Panc1 (cell line): ENCODE measurements at regions not wholly inside any gene's neighbourhood (a gene's known extent, or its start where the extent isn't known, plus 50 kb on each side); places are given as distances from the start of the nearest gene placed in this dataset.

Experiments
- CTCF ChIP-seq: fragments of 450-650 bp; IDR thresholded peaks from 2 replicates; pipeline ENCODE4 v1.5.1; 2017; ENCODE audit warnings: mild to moderate bottlenecking
- POLR2AphosphoS5 ChIP-seq: IDR thresholded peaks from 2 replicates; pipeline ENCODE4 v1.6.1; 2012; ENCODE audit warnings: mild to moderate bottlenecking, low read depth, low read length, moderate library complexity
- TCF7L2 ChIP-seq: IDR thresholded peaks from 2 replicates; pipeline ENCODE4 v1.6.1; 2011; ENCODE audit warnings: mild to moderate bottlenecking, low read depth, low read length, inconsistent platforms

DNA sequence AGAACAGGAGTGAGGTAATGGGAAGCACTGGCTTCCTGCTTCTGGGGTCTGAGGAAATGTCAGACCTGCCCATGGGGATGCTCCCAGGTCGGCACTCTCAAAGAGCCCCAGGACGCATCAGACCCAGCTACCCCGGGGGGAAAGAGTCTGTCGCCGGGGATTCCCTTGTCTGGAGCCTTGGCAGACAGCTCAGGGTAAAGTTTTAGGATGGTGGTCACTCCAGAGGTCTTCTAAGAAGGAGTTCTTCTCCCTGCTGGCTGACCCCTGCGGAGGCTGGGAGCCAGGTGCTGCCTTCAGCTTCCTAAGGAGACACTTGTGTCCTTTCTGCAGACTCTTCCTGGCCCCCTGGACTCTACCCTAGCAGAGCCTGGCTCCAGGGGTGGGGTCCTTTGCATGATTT, 61.9 kb upstream of the PSEN2 start:
- TF ChIP-seq CTCF (no peak), POLR2AphosphoS5 (no peak), TCF7L2 (no peak)
